Ovary (tissue), 7 donors: ENCODE measurements at regions not wholly inside any gene's neighbourhood (a gene's known extent, or its start where the extent isn't known, plus 50 kb on each side); places are given as distances from the start of the nearest gene placed in this dataset.

Source experiments
- DNase-seq, 5 donors: peaks; one replicate each; pipeline ENCODE4 v3.0.0-alpha.2; 2019 to 2020
- H3K27ac ChIP-seq, 2 donors: fragments of 200-600 bp; one replicate each; pipeline versions ENCODE4 v1.5.1 to v1.8.0; 2019 to 2022
- H3K27me3 ChIP-seq: fragments of 200-600 bp; one replicate; pipeline ENCODE4 v1.8.0; 2022
- H3K36me3 ChIP-seq: fragments of 200-600 bp; sonication (generic); one replicate; pipeline ENCODE4 v1.5.1; 2019
- H3K4me1 ChIP-seq: one replicate; pipeline ENCODE4 v1.8.1; 2013; ENCODE audit warnings: mild to moderate bottlenecking, moderate library complexity; ENCODE audit not compliant: insufficient read depth
- H3K4me3 ChIP-seq: fragments of 200-600 bp; sonication (generic); one replicate; pipeline ENCODE4 v1.5.1; 2017
- H3K9me3 ChIP-seq, 2 donors: fragments of 200-600 bp in 1 of 2; sonication (generic) in 1 of 2; one replicate each; pipeline versions ENCODE4 v1.5.1 to v1.8.1; 2013 to 2019; ENCODE audit warnings: mild to moderate bottlenecking in 1 of 2, moderate library complexity in 1 of 2
- CTCF ChIP-seq, 3 donors: fragments of 450-650 bp in 2 of 3; fragments of 200-600 bp in 1 of 3; IDR thresholded peaks; one replicate each; pipeline versions ENCODE4 v1.5.1 to v1.8.0; 2016 to 2022; ENCODE audit warnings: antibody characterized with exemption in 3 of 3, mild to moderate bottlenecking in 1 of 3
- EP300 ChIP-seq: sonication (generic); formaldehyde crosslinking; IDR thresholded peaks from one replicate; pipeline ENCODE4 v1.6.1; 2017; ENCODE audit warnings: antibody characterized with exemption
- POLR2A ChIP-seq: fragments of 450-650 bp; IDR thresholded peaks from one replicate; pipeline ENCODE4 v1.6.1; 2017; ENCODE audit warnings: antibody characterized with exemption, mild to moderate bottlenecking, moderate library complexity
- WGBS, 3 donors: extraction: QIAGEN DNeasy Blood & Tissue Kit in 1 of 3; methylation state at CpG; one replicate each; pipeline versions ENCODE4 v1.1.5 to v1.1.7; 2013 to 2017; 5-methylcytosine and 5-hydroxymethylcytosine counted together
- intact Hi-C, 4 donors: fragments of 100-400 bp; cut with DNase I; formaldehyde crosslinking; loops; one replicate each; pipeline versions ENCODE4 v1.11.0 to v1.15.1; 2022 to 2023
- donor health status: DM: no; HTN: no; CAD: no; lungs with moderate emphysema.
- donor health status: DM: no; HTN: no; CAD: no.
- donor health status: Bipolar disorder and iron deficiency.
- donor health status: DM: no; HTN: no; CAD: no.
- donor health status: DM: yes; HTN: yes; CAD: no.

- 73 to 92% (median 86%) methylated on average over 1 of the region's 1 CpG for WGBS, 3 donors
- no peaks in the 10 kb centered on the region for H3K27me3 ChIP-seq
- H3K4me1 ChIP-seq: no peaks in the 10 kb centered on the region
- no peak overlapping the region for H3K4me3 ChIP-seq
- H3K27ac ChIP-seq: no peak overlapping the region
- no peaks in the 10 kb centered on the region for H3K36me3 ChIP-seq
- TF ChIP-seq CTCF (IDR thresholded peaks at IDR 0.05) (no peak), EP300 (no peak), POLR2A (no peak)
- no peak for DNase-seq
- intact Hi-C loops: no loop called here
- no peaks in the 10 kb centered on the region for H3K9me3 ChIP-seq
These were observed 74.9 kb upstream of the IQCM start for GRCh38 chr4:149890531-149890930.

- intact Hi-C loops: no loop called here
- H3K27ac ChIP-seq: no peak overlapping the region
- no peaks in the 10 kb centered on the region for H3K4me1 ChIP-seq
- no peaks in the 10 kb centered on the region for H3K27me3 ChIP-seq
- no peak for DNase-seq
- TF ChIP-seq POLR2A (no peak), CTCF (IDR thresholded peaks at IDR 0.05) (no peak), EP300 (no peak)
- no peak overlapping the region for H3K4me3 ChIP-seq
- 33 to 64% (median 50%) methylated on average over 1 of the region's 1 CpG for WGBS, 3 donors
- H3K36me3 ChIP-seq: no peaks in the 10 kb centered on the region
- H3K9me3 ChIP-seq: no peaks in the 10 kb centered on the region
These were observed 75.8 kb upstream of the IQCM start for GRCh38 chr4:149891426-149891825.

- Histone ChIP-seq H3K4me3 (no peak overlapping the region), H3K36me3 (no peaks in the 10 kb centered on the region), H3K4me1 (no peaks in the 10 kb centered on the region), H3K27me3 (no peaks in the 10 kb centered on the region), H3K9me3 (no peaks in the 10 kb centered on the region), H3K27ac (no peak overlapping the region)
- DNase-seq: no peak
- WGBS, 3 donors: 76 to 83% (median 81%) methylated on average over 1 of the region's 1 CpG
- intact Hi-C loops: no loop called here
- no peak for TF ChIP-seq CTCF (IDR thresholded peaks at IDR 0.05)
- no peak for TF ChIP-seq POLR2A
- TF ChIP-seq EP300: no peak
These were observed 80.8 kb upstream of the IQCM start for GRCh38 chr4:149896432-149896831.

GRCh38 chr4:149897783-149898182 lies 82.1 kb upstream of the IQCM start:
- intact Hi-C loops: no loop called here
- DNase-seq: no peak
- Histone ChIP-seq H3K9me3 (no peaks in the 10 kb centered on the region), H3K4me1 (no peaks in the 10 kb centered on the region), H3K27me3 (no peaks in the 10 kb centered on the region), H3K4me3 (no peak overlapping the region), H3K36me3 (no peaks in the 10 kb centered on the region), H3K27ac (no peak overlapping the region)
- TF ChIP-seq CTCF (IDR thresholded peaks at IDR 0.05) (no peak), EP300 (no peak), POLR2A (no peak)

- no peak overlapping the region for H3K4me3 ChIP-seq
- H3K4me1 ChIP-seq: no peaks in the 10 kb centered on the region
- no peaks in the 10 kb centered on the region for H3K9me3 ChIP-seq
- no peaks in the 10 kb centered on the region for H3K36me3 ChIP-seq
- TF ChIP-seq CTCF (IDR thresholded peaks at IDR 0.05) (no peak), EP300 (no peak), POLR2A (no peak)
- no peak for DNase-seq
- 87 to 91% (median 88%) methylated on average over 5 of the region's 5 CpGs for WGBS, 3 donors
- H3K27me3 ChIP-seq: no peaks in the 10 kb centered on the region
- intact Hi-C loops: no loop called here
- no peak overlapping the region for H3K27ac ChIP-seq
These were observed 85.5 kb upstream of the IQCM start for GRCh38 chr4:149901128-149901527.
